ENCODE measurements at regions not wholly inside any gene's neighbourhood (a gene's known extent, or its start where the extent isn't known, plus 50 kb on each side); places are given as distances from the start of the nearest gene placed in this dataset.
"Not testable (repeated sequence)": the region's sequence is repeated elsewhere in the genome, so short reads cannot be mapped to it uniquely, and the experiment has no call there.

DNA sequence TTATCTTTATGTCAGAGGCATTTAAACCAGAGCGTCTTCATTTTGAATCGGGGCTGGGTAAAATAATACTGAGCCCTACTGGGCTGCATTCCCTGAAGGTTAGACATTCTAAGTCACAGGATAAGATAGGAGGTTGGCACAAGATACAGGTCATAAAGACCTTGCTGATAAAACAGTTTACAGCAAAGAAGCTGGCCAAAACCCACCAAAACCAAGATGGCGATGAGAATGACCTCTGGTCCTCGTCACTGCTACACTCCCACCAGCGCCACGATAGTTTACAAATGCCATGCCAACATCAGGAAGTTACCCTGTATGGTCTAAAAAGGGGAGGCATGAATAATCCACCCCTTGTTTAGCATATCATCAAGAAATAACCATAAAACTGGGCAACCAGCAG lies 110.5 kb upstream of the ZFP64 start:
- not testable (repeated sequence) for DNase-seq

DNA sequence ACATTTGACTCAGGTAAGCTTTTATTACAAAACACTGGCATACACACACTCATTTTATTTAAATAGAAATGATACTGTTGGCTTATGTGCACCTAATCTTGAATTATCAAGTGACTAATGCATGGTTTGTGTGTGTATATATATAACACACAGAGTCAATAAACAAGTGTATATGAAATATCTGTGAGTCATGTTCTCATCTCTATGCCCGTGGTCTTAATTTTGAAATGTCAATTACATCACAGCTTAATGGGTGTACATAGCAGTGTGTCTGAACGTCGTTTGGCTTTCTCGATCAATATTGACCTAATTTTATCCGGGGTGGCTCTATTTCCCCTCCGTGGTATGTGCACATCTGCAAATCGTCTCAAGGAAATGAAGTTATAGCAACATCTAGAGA lies 104.0 kb upstream of the ZFP64 start:
- no peak for DNase-seq

DNA sequence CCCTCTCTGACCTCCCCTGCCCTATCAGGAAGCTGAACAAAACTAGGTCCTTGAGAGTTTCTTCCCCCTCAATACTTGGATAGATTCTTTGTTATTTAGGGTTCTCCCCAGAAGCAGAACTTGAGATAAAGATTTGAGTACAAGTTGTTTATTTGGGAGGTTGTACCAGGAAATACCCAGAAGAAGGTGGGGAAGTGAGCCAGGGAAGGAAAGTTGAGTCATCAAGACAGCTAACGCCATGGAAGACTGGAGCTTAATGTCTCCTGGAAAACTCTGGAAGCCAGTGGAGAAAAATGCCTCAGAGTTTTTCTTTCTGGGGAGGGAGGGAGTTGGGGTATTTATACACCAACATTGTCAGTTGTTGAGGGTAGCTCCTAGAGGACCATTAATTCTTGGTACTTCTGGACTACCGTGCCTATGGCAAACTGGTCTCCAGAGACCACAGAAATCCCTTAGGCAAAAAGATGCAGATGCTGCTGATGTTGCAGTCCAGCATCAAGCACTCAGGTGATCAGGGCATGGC lies 102.6 kb upstream of the ZFP64 start:
- no peak for DNase-seq

DNA sequence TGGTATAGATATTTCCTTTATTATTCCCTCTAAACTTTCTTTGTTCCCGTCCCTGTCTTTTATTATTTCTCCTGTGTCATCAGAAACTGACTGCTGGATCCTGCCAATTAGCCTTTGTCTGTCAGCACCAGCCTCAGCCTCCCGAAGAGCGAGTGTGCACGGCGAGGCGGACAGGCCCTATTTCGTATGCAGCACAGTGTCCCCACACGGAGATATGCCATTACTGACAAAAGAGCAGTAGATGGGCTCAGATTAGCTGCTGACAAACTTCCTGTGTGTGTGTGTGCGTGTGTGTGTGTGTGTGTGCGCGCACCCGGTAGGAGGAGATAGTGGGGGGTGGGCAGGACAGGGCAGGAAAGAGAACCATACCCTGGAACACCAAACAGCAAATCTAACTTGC lies 99.5 kb upstream of the ZFP64 start:
- no peak for DNase-seq

DNA sequence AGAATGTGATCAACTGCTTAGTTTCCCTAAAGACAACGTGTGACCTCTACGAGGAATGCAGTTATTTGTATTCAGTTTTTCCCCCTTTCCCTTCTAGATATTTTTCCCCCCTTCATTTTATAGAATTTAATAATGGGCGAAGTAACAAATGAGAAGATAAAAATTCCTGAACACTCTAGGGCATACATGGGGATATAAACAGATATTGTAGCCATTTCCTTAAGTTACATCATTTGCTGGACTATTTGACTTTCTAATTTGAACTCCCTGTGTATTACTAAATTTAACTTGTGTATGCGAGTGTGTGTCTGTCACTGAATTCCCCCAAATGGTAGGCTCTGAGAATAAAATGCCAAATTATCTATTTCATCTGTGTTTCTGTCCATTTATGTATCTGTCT lies 99.0 kb upstream of the ZFP64 start:
- no peak for DNase-seq

DNA sequence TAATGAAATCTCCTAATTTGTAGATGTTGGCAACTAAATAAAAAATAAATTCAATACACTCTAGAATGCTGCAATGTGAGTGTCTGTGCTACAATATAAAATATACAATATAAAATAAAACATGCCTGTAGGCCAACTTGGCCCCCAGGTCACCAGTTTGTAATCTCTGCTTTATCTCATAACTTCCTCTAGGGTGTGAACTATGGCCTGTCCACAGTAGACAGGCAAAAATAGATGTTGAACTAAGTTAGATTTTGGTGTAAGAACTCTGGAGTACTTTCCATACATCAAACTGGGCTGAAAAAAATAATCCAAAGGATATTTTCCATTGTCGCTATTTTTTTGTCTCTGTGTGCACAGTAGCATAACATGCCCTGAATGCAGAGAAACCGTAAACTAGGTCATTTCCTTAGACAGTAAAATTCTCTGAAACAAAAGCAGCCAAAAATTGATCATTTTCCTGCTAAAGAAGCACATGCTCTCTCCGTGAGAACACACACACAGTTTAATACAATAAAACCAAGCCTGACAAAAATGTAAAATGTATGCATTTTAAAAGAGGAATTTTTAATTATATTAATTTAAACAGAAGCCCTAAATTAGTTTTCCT lies 98.5 kb upstream of the ZFP64 start:
- DNase-seq: no peak

DNA sequence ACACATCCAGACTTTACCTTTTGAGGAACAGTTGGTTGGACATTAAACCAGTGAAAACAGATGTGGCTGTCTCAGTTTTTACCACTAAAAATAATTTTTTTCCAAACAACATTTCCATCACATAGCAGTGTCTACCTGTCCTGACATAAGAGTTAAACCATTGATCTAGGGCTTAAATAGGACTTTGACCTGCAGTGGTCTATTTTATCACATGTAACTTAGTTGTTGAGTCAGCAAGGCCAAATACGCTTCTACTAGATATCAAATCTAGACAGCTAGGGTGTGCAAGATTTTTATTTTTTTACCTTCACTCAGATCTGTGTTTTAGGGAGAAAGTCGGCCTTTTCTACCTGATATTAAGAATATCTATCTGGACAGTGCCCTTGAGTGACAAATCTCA lies 88.8 kb upstream of the ZFP64 start:
- DNase-seq: no peak

DNA sequence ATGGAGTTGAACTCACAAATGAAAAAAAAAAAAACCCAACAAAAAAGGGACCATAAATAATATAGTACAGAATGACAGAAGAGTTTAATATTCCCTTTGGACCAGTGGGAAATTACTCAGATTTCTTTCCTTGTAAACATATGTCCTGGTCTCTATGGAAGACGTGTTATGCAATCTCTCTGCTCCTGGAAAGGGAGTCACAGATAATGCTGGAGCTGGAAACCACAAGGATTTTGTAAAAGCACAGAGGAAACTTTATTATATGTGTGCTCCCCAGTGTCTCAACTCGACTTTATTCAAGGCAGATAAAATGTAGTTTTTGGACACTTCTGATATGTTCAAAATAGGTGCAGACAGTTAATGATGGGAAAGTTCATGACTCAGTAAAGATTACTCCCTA lies 88.1 kb upstream of the ZFP64 start:
- no peak for DNase-seq

DNA sequence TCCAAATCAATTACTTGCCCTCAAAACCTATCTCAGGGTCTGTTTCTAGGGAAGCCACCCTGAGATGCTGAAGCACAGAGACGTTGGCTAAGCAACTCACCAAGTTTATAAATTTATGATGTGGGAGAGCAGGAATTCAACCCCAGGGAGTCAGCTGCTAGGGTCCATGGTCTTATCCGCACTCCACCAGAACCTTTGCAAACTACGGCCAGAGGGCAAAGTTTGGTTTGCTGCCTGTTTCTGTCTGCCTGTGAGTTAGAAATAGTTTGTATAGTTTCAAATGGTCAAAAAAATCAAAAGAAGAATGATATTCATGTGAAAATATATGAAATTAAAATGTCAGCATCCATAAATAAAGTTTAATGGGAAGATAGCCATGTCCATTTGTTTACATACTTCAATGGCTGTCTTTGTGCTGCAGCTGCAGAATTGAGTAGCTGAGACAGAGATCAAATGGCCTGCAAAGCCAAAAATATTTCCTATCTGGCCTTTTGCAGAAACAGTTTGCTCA lies 83.7 kb upstream of the ZFP64 start:
- DNase-seq: no peak

DNA sequence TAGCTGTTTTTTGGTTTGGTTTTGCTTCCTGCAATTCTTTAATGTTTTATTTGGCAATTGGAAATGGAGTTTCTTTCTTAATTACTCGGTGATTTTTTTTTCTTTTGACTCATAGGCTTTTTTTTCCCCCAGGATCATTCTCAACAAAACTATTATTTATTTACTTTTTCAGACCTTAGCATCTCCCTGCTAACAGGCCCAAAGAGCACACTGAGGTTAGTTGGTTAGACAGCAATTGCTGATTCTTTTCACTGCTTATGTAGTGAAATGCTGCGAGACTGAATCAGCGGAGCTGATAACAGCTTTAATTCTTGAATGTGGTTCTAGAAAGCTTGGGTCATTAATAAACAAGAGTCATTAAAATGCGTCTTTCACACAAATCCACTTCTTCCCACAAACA lies 79.1 kb upstream of the ZFP64 start:
- no peak for DNase-seq

DNA sequence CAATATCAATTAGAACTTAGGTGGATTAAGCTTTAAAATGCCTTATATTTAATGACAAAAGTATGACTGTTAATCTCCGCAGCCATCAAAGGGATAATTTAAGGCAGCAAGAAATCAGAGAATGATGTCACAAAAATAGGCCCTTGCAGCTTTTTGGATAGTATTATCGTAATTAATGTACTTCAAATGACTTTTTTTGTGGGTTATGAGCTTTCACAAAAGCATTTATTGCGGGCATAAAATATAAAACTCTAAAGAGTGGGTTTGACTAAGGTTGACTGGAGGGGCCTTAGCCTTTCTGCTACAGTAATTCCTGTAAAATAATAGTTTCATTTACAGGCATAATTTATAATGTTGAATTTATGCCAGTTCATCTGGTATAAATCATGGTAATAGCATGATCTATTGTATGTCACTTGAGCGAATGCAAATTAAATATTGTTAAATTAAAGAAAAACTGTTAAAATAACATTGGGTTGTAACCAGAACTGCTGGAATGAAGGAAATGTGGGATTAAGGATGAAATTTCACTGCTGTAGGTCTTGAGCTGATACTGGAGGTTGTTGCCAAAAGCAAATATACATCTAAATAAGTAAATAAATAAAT lies 78.5 kb upstream of the ZFP64 start:
- no peak for DNase-seq

DNA sequence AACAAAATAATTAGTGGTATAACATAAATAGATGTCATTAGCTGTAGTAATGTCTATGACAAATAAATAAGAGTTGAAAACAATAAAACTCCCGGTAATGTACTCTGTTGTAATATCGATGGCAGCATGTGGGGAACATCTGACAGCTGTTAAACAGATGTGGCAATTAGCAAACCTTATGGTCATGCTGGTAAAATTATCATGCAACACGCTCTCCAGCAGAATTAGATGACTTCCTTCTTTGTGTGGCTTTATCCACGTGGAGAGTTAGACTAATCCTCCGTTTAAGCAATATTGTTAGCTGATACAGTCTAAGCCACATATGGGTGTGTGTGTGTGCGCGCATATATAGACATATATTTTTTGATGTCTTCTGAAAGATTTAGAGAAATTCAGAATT lies 77.7 kb upstream of the ZFP64 start:
- DNase-seq: no peak

DNA sequence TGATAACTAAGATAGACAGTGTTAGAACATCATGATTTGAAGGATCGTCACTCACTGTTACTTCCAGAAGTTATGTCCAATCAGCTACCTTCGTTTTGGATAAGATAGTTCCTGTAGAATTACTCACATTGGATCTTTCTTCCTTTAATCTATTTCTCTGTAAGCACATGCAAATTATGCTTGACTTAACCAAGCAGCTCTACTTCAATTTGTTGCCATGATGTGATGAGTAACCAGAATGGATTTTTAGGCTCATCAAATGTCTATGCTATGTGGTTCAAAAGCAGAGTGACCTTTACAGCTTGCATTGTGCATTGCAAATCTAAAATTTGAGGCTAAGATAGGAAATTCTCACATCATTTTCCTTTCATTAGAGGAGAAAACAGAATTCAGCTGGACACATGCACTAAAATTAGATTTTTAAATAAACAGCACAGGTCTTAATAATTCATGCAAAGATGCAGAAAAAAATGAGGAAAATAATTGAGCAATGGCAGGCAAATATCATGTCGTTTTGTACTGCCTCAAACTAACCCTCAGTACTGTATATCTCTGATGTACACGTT lies 76.7 kb upstream of the ZFP64 start:
- no peak for DNase-seq

DNA sequence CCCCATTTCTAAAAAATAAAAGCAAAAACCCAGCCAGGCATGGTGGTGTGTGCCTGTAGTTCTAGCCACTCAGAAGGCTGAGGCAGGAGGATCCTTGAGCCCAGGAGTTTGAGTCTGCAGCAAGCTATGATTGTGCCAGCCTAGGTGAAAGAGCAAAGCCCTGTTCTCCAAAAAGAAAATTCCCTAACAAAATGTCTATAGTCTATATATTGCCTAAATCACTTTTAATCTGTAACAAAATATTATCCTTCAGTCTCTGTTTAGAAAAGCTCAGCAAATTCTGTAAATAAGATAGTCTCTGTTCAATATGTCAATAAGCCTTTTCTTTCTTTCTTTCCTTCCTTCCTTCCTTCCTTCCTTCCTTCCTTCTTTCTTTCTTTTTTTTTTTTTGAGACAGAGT lies 75.8 kb upstream of the ZFP64 start:
- no peak for DNase-seq

DNA sequence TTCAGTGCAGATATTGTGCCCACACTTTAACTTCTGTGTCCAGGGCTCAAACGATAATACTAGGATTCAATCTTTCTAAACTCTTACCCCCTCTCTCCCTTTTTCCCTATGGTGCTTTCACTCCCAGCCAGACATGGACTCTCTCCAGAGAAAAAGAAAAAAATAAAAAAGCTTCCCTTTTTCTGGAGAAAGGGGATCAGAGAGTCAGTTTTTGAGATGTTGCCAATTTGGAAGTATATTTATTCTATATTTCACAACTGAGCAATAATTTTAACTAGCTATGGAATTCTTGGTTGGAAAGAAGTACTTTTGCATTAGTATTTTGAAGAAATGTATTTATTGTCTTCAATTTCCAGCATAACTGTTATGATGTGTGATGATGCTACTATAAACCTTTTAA lies 72.2 kb upstream of the ZFP64 start:
- DNase-seq: no peak

DNA sequence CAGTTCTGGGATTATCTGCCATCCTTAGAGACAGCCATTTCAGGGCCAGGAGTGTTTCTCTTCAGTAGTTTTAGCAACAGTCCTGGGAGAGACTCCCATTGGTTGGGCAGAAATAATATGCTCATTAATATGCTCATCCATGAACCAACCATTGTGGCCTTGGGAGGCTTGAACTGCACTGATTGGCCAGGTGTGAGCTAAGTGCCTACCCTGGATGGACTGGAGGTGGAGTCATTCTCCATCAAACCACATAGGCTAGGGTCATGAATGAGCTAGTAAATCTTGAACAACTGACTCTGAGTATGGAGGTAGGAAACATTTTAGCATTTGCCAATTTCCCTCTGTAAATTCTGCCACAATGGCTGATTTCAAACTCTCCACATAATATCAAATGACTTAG lies 70.2 kb upstream of the ZFP64 start:
- no peak for DNase-seq

DNA sequence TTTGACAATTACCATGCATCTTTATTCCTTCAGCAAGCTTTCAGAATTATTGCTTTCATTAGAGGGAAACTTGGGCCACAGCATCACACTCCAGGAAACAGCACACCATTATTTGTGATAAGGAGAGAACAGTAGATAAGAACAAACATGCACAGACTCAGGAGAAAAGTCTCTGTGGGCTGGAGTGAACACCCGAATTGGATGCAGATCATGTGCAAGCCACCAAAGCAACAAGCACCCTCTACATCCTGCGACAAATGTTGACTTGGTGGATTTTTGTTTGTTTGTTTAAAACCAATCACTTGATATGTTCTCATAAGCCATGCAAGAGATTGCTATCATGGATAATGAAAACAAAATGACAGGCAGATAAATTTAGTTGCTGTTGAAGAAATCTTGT lies 67.7 kb upstream of the ZFP64 start:
- DNase-seq: no peak

DNA sequence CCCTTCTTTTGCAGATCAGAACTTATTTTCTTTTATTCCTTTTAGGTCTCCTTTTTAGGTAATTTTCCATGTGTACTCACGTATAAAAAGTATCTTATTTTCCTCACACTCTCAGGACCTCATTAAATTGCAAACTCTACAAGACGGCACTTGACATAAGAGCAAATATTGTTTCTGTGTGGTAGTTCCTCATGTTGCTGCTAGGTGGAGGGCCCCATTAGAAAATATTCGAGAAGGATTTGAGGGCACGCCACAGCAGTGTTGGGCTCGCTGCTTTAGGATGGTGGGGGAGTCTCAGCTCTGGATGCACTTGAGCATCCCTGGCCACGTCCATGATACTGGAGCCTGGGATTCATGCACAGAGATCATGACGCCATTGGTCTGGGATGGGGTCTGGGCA lies 64.9 kb upstream of the ZFP64 start:
- no peak for DNase-seq

DNA sequence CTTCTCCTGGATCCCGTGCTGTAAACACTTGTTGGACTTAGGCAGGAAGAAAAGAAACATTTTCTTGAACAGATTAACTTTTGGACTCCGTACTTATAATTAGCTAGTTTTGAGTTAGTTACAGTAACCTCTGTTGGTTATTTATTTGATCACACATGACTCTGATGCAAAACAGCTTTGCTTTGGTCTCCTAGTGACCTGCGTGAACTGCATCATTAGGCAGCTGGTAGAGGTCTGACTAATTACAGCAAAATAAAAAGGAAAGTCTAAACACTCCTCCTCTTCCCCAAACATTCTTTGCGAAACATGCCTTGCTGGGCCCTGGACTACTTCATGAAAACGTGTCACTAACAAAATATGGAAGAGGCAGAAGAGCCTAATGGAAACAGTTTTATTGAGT lies 61.1 kb upstream of the ZFP64 start:
- DNase-seq: no peak

DNA sequence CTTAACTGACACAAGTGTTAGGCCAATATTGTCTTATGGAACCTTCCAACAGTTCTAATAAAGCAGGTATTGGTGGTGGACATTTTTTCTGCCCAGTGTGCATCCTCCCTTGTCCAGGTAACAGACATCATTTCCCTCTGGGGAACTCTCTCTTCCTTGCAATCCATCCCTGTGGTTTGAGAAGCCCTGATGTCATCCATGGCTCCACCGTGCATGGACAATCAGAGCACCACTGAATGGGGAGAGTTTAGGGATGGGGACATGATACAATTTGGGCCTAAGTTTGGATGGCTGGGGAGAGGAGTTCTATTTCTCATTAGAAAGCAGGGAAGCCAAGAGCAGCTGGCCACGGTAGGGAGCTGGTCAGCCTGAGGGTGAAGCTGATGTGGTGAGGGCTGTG lies 60.2 kb upstream of the ZFP64 start:
- no peak for DNase-seq

DNA sequence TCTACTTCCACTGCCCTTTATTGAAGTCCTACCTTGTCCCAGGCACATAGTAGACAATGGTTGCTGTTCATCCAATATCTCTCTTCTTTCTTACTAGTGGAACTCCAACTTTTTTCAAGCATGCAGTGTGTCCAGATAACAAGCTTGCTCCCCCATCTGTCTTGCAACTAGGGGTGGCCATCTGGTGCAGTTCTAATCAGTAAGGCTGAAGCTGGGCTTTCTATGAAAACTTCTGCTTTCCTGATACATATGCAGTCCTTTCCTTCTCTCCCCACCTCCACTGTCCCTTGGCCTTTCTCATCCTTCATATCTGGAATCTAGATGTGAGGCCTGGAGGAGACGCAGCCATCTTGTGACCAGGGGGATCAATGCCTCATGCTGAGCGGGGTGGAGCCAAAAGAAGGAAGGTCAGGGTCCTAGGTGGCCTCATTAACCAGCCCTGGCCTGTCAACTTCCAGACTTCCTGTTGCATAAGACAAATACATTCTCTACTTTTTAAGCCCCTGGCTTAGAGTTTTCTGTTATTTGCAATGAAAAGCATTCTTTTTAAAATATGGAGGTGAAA lies 59.6 kb upstream of the ZFP64 start:
- DNase-seq: no peak

DNA sequence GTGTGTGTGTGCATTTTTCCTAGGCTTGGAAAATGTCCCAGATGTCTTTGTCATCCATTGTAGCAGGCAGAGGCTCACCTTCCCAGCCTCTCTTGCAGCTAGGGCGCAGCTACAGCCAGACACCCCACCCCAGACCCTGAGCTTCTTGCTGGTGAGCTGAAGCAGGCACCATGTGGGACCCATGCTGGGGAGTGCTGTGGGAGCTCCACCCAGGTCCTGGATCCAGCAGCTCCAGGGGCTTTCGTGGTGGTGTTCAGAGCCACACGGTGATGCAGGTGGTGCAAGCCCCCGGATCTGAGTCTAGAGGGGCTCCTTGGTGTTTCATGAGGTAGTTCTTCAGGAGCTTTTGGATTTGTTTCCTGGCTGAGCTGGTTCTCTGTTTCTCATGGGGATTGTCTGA lies 56.0 kb upstream of the ZFP64 start:
- DNase-seq: no peak

DNA sequence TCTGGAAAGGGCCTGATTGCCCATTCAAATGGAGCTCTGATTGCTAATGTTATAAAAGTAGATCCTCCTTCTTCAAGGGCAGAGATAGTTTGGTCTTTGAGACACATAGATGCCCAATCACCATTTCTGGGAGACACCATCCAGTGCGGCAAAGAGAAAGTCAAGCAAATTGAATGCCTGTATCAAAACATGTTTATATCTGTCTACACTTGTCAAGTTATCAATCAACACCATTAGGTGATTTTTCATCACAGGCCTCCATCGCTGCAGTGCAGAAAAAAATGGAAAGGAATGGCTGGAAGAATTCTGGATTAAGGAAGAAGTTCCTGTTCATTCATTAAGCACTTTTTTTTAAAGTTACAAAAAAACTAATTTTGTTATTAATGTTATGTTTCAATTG lies 54.8 kb upstream of the ZFP64 start:
- no peak for DNase-seq

DNA sequence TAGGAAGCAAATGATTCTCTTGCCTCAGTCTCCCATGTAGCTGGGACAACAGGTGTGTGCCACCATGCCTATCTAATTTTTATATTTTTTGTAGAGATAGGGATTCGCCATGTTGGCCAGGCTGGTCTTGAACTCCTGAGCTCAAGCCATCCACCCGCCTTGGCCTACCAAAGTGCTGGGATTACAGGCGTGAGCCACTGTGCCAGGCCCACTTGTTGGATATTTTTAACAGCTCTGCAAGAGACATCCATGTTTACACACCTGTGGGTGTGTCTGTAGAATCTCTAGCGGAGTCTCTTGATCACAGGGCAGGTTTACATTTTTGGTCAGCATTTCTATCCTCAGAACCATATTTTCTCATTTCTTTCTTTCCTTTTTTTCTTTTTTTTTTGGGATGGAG lies 53.1 kb upstream of the ZFP64 start:
- no peak for DNase-seq

Measured in NCI-H526 (cell line).